Muscle layer of duodenum (tissue), 2 donors: ENCODE measurements at regions not wholly inside any gene's neighbourhood (a gene's known extent, or its start where the extent isn't known, plus 50 kb on each side); places are given as distances from the start of the nearest gene placed in this dataset.

ENCODE experiments used
- H3K27ac ChIP-seq: one replicate; pipeline ENCODE4 v1.7.0; 2013; ENCODE audit warnings: mild to moderate bottlenecking, low read length
- H3K27me3 ChIP-seq: one replicate; pipeline ENCODE4 v1.7.0; 2013; ENCODE audit warnings: low read depth, mild to moderate bottlenecking, control low read depth, low read length
- H3K36me3 ChIP-seq, 2 donors: one replicate each; pipeline ENCODE4 v1.7.0; 2013; ENCODE audit warnings: low read length in 2 of 2, control low read depth in 1 of 2, mild to moderate bottlenecking in 1 of 2; ENCODE audit not compliant: insufficient read depth in 2 of 2, control insufficient read depth in 1 of 2
- H3K4me1 ChIP-seq, 2 donors: one replicate each; pipeline ENCODE4 v1.7.0; 2013; ENCODE audit warnings: low read length in 2 of 2, mild to moderate bottlenecking in 2 of 2, control low read depth in 1 of 2, moderate library complexity in 1 of 2; ENCODE audit not compliant: insufficient read depth in 2 of 2, control insufficient read depth in 1 of 2
- H3K4me3 ChIP-seq, 2 donors: one replicate each; pipeline ENCODE4 v1.7.0; 2013; ENCODE audit warnings: low read length in 2 of 2, low read depth in 1 of 2, mild to moderate bottlenecking in 1 of 2
- H3K9me3 ChIP-seq, 2 donors: one replicate each; pipeline ENCODE4 v1.7.0; 2013; ENCODE audit warnings: low read length in 2 of 2, control low read depth in 1 of 2, mild to moderate bottlenecking in 1 of 2; ENCODE audit not compliant: control insufficient read depth in 1 of 2
- donor health status: healthy.

DNA sequence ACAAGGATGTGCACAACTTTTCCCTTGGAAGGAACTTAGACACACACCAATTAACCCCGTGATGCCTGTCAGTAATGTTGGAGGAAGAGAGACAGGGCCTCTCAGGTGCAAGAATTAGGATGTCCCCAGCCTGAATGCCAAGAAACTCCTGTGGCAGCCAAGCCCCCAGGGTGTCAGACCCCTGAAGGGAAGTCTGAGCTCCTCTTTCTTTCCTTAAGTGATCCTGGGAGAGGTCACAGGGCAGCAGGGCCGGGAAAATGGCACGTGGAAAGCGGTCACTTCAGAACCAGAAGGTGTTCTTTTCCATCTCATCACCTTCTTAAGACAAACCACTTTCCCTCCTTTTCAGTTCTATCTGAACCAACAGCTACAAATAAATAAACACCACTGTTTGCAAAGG lies 185.9 kb downstream of the ANAPC1 start:
- no peaks in the 10 kb centered on the region for H3K27me3 ChIP-seq
- no peak overlapping the region for H3K27ac ChIP-seq
- peaks cover 0 to 4% of the 10 kb centered on the region in 2 donors for H3K4me1 ChIP-seq
- no peaks in the 10 kb centered on the region for H3K36me3 ChIP-seq
- no peak overlapping the region for H3K4me3 ChIP-seq
- peaks cover 0 to 4% of the 10 kb centered on the region in 2 donors for H3K9me3 ChIP-seq

DNA sequence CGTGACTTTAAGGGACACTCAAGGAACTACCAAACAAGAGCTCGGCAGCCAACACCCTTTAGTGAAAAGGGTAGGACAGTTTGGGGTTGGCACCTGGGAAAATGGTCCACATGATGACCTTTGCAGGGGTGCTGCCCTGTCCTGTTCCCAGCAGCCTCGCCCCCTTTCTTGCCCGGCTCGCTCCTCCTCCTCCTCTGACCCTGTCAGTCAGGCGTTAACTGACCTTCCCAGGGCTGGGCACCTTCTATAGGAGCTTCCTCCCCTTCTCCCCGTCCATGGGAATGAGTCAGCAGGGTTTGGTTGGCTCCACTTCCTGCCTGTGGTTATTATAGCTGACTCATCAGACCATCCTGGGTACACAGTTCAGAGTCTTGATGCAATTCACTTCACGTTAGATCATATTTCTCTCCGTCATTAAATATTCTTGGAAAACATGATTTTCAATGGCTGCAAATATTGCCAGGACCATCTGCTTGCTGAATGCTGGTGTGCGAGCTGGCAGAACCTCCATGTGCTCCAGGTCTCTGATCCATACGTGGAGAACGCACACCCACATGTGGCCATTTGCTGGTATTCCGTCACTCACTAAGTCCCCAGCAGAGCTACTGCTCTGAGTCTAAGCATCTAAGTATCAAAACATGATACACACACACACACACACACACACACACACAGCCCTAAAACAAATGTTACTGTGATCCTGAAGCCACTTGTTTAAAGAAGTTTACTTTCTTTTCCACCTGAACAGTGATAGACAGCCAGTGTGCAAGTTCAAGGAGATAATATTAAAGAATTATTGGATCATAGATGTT lies 185.0 kb downstream of the ANAPC1 start:
- H3K27ac ChIP-seq = peak overlapping the region; percentile 28
- H3K9me3 ChIP-seq = peaks cover 0 to 4% of the 10 kb centered on the region in 2 donors
- H3K36me3 ChIP-seq = no peaks in the 10 kb centered on the region
- H3K27me3 ChIP-seq = no peaks in the 10 kb centered on the region
- H3K4me1 ChIP-seq = peaks cover 0 to 4% of the 10 kb centered on the region in 2 donors
- no peak overlapping the region for H3K4me3 ChIP-seq

GRCh38 chr2:111701266-111701665 lies 182.7 kb downstream of the ANAPC1 start:
- Histone ChIP-seq H3K27ac (no peak overlapping the region), H3K9me3 (no peaks in the 10 kb centered on the region), H3K27me3 (no peaks in the 10 kb centered on the region), H3K4me3 (no peak overlapping the region), H3K36me3 (no peaks in the 10 kb centered on the region), H3K4me1 (peaks cover 0 to 4% of the 10 kb centered on the region in 2 donors)

- Histone ChIP-seq H3K27me3 (no peaks in the 10 kb centered on the region), H3K9me3 (no peaks in the 10 kb centered on the region), H3K27ac (no peak overlapping the region), H3K4me3 (no peak overlapping the region), H3K4me1 (peaks cover 0 to 4% of the 10 kb centered on the region in 2 donors), H3K36me3 (no peaks in the 10 kb centered on the region)
These were observed 182.2 kb downstream of the ANAPC1 start for GRCh38 chr2:111701798-111702118.

DNA sequence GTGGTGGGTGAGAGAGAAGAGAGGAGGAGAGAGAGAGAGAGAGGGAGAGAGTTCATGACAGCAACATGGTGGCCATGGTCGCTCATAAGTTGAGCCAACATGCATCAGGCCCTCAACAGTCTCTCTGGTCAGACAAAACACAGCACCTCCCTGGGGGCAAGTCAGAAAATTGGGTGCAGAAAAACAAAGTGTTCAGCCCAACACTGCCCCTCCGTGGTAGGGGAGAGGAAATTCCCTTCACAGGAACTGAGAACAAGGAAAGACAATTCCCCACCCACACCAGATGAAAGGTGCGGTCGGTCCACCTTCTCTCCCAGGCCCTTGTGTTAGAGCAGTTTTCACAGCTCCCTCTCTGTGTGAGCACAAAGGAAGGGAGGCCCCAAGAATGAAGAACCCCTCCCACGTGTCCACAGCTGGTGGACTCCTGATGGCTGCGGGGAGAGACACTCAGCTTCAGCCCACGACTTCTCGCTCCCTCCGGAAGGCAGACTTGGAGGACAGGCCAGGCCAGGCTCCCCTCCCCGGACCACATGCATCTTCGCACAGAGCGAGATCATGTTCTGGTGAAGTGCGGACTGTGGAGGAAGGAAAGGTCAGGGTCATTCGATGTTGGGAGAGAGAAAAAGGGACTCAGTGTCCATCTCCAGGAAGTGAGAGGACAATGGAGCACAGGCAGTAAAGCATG lies 181.7 kb downstream of the ANAPC1 start:
- H3K4me3 ChIP-seq = no peak overlapping the region
- no peaks in the 10 kb centered on the region for H3K36me3 ChIP-seq
- H3K27me3 ChIP-seq = no peaks in the 10 kb centered on the region
- H3K4me1 ChIP-seq = peaks cover 0 to 4% of the 10 kb centered on the region in 2 donors
- no peaks in the 10 kb centered on the region for H3K9me3 ChIP-seq
- no peak overlapping the region for H3K27ac ChIP-seq

DNA sequence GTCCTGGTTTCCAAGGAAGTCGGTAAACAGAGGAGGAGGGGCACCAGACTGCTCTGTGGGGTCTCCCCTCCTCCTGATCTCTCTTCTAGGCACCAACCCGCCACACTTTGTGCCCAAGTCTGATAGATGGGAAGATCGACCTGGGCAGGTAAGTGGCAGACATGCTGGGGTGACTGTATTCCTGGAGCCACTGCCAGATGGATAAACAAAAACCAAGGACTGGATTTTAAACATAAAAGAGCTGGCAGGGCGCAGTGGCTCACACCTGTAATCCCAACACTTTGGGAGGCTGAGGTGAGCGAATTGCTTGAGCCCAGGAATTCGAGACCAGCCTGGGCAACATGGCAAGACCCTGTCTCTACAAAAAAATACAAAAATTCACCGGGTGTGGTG lies 181.2 kb downstream of the ANAPC1 start:
- Histone ChIP-seq H3K9me3 (no peaks in the 10 kb centered on the region), H3K4me3 (no peak overlapping the region), H3K4me1 (peaks cover 0 to 4% of the 10 kb centered on the region in 2 donors), H3K27ac (no peak overlapping the region), H3K27me3 (no peaks in the 10 kb centered on the region), H3K36me3 (no peaks in the 10 kb centered on the region)

GRCh38 chr2:111703759-111704158 lies 180.2 kb downstream of the ANAPC1 start:
- Histone ChIP-seq H3K27ac (no peak overlapping the region), H3K27me3 (no peaks in the 10 kb centered on the region), H3K4me1 (peaks cover 0 to 4% of the 10 kb centered on the region in 2 donors), H3K36me3 (no peaks in the 10 kb centered on the region), H3K4me3 (no peak overlapping the region), H3K9me3 (no peaks in the 10 kb centered on the region)

DNA sequence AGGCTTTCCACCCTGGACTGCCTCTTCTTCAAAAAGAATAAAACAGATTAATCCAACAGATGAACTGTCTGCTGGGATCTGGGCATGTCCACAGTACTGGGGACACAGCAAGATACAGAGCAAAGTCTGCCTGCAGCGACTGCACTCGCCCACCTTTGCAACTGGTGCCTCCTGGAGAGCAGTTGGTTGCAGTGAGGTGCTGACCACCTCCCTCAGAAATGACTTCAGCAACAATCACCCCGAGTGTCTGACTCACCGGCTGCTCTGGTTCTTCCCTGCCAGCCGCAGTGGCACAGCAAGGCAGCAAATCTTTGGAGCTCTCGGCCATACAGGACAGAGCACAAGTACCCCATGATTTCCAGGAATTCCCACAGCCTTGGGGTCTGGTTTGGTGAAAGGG lies 179.7 kb downstream of the ANAPC1 start:
- Histone ChIP-seq H3K9me3 (no peaks in the 10 kb centered on the region), H3K27ac (no peak overlapping the region)

GRCh38 chr2:111705239-111705638 lies 178.8 kb downstream of the ANAPC1 start:
- Histone ChIP-seq H3K27me3 (no peaks in the 10 kb centered on the region), H3K9me3 (no peaks in the 10 kb centered on the region), H3K36me3 (no peaks in the 10 kb centered on the region), H3K4me3 (no peak overlapping the region), H3K27ac (no peak overlapping the region), H3K4me1 (peaks cover 0 to 4% of the 10 kb centered on the region in 2 donors)

More for the DNA sequence above, 179.7 kb downstream of the ANAPC1 start:
- peaks cover 0 to 4% of the 10 kb centered on the region in 2 donors for H3K4me1 ChIP-seq
- H3K27me3 ChIP-seq = no peaks in the 10 kb centered on the region
- no peak overlapping the region for H3K4me3 ChIP-seq
- H3K36me3 ChIP-seq = no peaks in the 10 kb centered on the region

GRCh38 chr2:111705711-111706336 lies 178.2 kb downstream of the ANAPC1 start:
- Histone ChIP-seq H3K4me3 (no peak overlapping the region), H3K4me1 (peaks cover 0 to 4% of the 10 kb centered on the region in 2 donors), H3K9me3 (no peaks in the 10 kb centered on the region), H3K27me3 (no peaks in the 10 kb centered on the region), H3K36me3 (no peaks in the 10 kb centered on the region), H3K27ac (no peak overlapping the region)

DNA sequence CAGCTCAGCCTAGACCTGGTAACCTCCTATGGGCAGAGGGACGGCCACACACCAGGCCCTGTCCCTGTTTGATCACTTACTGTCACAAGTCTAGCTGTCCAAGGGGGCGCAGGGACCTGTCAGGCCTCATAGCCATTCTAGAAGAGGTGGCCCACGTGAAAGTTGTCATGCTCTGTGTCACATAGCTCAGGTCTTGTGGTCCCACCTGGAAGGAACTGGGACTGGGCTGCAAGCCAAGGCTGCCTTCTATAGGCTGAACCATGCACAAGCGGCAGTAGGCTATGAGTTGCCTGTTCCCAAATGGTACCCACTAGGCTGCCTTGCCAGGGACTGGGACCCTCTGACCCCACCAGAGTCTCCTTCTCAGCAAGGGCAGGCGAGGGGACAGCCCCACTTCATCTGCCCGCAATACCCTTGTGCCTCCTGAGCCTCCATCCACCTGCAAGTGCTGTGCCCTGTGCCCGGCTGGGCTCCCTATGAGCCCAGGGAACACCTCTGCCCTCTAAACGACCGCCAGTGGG lies 177.5 kb downstream of the ANAPC1 start:
- H3K27ac ChIP-seq = no peak overlapping the region

More for the DNA sequence above, 177.5 kb downstream of the ANAPC1 start:
- H3K36me3 ChIP-seq = no peaks in the 10 kb centered on the region
- peaks cover 0 to 4% of the 10 kb centered on the region in 2 donors for H3K4me1 ChIP-seq
- no peaks in the 10 kb centered on the region for H3K9me3 ChIP-seq
- no peaks in the 10 kb centered on the region for H3K27me3 ChIP-seq
- H3K4me3 ChIP-seq = no peak overlapping the region
